T-helper 2 cell treated with Interferon-gamma antibody and Interleukin-4, amounts not matched to agents 100 ng/mL and 5 ng/mL, for 36 hours (primary cell): ENCODE measurements at regions not wholly inside any gene's neighbourhood (a gene's known extent, or its start where the extent isn't known, plus 50 kb on each side); places are given as distances from the start of the nearest gene placed in this dataset.
"Not testable (repeated sequence)": the region's sequence is repeated elsewhere in the genome, so short reads cannot be mapped to it uniquely, and the experiment has no call there.

Experiments used
- intact Hi-C: fragments of 100-400 bp; cut with micrococcal nuclease; formaldehyde crosslinking; loops from one replicate; pipeline ENCODE4 v1.15.1; 2023

- intact Hi-C loops, result no loop called here
Measured at GRCh38 chr1:232355162-232356006, 274.5 kb downstream of the SIPA1L2 start.

- intact Hi-C loops, result no loop called here
Measured at GRCh38 chr1:232353001-232353400, 276.9 kb downstream of the SIPA1L2 start.

GRCh38 chr1:232352366-232352765 lies 277.6 kb downstream of the SIPA1L2 start:
- intact Hi-C loops, result no loop called here

- intact Hi-C loops, result no loop called here
Measured at GRCh38 chr1:232351335-232351734, 278.6 kb downstream of the SIPA1L2 start.

GRCh38 chr1:232346844-232347243 lies 283.1 kb downstream of the SIPA1L2 start:
- intact Hi-C loops, result no loop called here

- intact Hi-C loops, result no loop called here
Measured at GRCh38 chr1:232344791-232345399, 285.0 kb downstream of the SIPA1L2 start.

- intact Hi-C loops, result not testable (repeated sequence)
Measured at GRCh38 chr1:232344186-232344585, 285.7 kb downstream of the SIPA1L2 start.

GRCh38 chr1:232340446-232340845 lies 289.5 kb downstream of the SIPA1L2 start:
- intact Hi-C loops, result no loop called here

- intact Hi-C loops, result no loop called here
Measured at GRCh38 chr1:232339073-232339472, 290.9 kb downstream of the SIPA1L2 start.

GRCh38 chr1:232335741-232336293 lies 294.1 kb downstream of the SIPA1L2 start:
- intact Hi-C loops, result no loop called here

- intact Hi-C loops, result no loop called here
Measured at GRCh38 chr1:232335261-232335660, 294.7 kb downstream of the SIPA1L2 start.

GRCh38 chr1:232334811-232335210 lies 295.1 kb downstream of the SIPA1L2 start:
- intact Hi-C loops, result no loop called here

- intact Hi-C loops, result no loop called here
Measured at GRCh38 chr1:232334246-232334645, 295.7 kb downstream of the SIPA1L2 start.

- intact Hi-C loops, result no loop called here
Measured at GRCh38 chr1:232333419-232333767, 296.5 kb downstream of the SIPA1L2 start.

GRCh38 chr1:232332710-232333418 lies 297.1 kb downstream of the SIPA1L2 start:
- intact Hi-C loops, result not testable (repeated sequence)

GRCh38 chr1:232329103-232329813 lies 300.7 kb downstream of the SIPA1L2 start:
- intact Hi-C loops, result no loop called here

- intact Hi-C loops, result no loop called here
Measured at GRCh38 chr1:232328486-232329102, 301.3 kb downstream of the SIPA1L2 start.

GRCh38 chr1:232327899-232328298 lies 302.0 kb downstream of the SIPA1L2 start:
- intact Hi-C loops, result no loop called here

GRCh38 chr1:232327269-232327668 lies 302.7 kb downstream of the SIPA1L2 start:
- intact Hi-C loops, result no loop called here

GRCh38 chr1:232322162-232322734 lies 307.7 kb downstream of the SIPA1L2 start:
- intact Hi-C loops, result no loop called here
